Activated CD4-positive, CD25-positive, alpha-beta regulatory T cell treated with anti-CD3 and anti-CD28 coated beads, Interleukin-2, amount 50 U/mL, for 24 hours (primary cell): ENCODE measurements at regions not wholly inside any gene's neighbourhood (a gene's known extent, or its start where the extent isn't known, plus 50 kb on each side); places are given as distances from the start of the nearest gene placed in this dataset.
"Not testable (repeated sequence)": the region's sequence is repeated elsewhere in the genome, so short reads cannot be mapped to it uniquely, and the experiment has no call there.

Source experiments
- ATAC-seq, 2 donors: fragments of 150-1000 bp; cut with Tn5 transposase; one replicate each; pipeline ENCODE4 v1.10.0; 2021; ENCODE audit warnings: mild to moderate bottlenecking in 1 of 2, moderate library complexity in 1 of 2

GRCh38 chr6:8361259-8361658 is 74.1 kb downstream of the SLC35B3 start:
- no peak for ATAC-seq

GRCh38 chr6:8352966-8353340 is 82.4 kb downstream of the SLC35B3 start:
- ATAC-seq, result no peak

- no peak for ATAC-seq
Measured at GRCh38 chr6:8352335-8352965, 82.9 kb downstream of the SLC35B3 start.

GRCh38 chr6:8343600-8343999 is 91.7 kb downstream of the SLC35B3 start:
- ATAC-seq, result no peak

DNA sequence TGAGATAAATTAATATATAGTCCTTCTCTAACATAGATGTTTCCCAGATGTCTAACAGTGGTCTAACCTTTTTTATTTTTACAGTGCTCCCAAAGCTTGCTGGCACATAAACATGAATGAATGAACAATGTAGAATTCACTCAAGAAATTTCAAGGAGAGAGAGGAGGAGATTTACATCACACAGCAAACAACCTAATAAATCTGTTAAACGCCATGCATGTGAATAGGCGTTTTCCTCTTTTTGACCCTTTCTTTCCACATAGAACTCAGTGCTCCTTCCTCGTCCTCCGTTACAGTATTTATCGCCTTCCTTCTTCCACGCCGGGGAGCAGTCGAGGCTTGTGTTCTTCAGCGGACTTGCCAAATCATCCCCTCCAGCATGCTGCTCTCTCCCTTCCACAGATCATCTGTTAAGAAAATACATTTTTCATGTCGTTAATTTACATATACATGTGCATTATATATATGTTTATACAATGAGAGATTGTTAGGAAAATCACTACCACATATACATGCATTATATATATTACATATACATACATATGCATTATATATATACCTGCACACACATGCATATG is 93.0 kb downstream of the SLC35B3 start:
- ATAC-seq, result no peak

DNA sequence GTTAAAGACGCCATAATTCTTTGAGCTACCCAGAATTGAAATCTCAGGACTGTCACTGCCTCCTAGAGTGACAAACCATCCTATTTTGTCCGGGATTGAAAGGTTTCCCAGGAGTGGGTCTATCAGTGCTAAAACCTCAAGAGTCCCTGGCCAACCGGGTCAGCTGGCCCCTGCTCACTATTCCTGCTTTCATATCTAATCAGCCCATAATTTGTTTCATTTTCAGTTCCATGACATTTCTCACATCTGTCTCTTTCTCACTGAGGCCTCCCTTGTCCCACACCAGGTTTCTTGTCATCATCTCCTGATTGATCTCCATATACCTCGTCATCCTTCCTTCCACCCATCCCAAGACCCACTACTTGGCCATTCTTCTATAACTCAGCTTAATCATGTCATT is 98.2 kb downstream of the SLC35B3 start:
- no peak for ATAC-seq

GRCh38 chr6:8336406-8337057 is 98.8 kb downstream of the SLC35B3 start:
- ATAC-seq, result no peak

GRCh38 chr6:8335896-8336295 is 99.4 kb downstream of the SLC35B3 start:
- no peak for ATAC-seq

- no peak for ATAC-seq
Measured at GRCh38 chr6:8335381-8335780, 100.0 kb downstream of the SLC35B3 start.

GRCh38 chr6:8334113-8334512 is 101.2 kb downstream of the SLC35B3 start:
- ATAC-seq, result no peak

DNA sequence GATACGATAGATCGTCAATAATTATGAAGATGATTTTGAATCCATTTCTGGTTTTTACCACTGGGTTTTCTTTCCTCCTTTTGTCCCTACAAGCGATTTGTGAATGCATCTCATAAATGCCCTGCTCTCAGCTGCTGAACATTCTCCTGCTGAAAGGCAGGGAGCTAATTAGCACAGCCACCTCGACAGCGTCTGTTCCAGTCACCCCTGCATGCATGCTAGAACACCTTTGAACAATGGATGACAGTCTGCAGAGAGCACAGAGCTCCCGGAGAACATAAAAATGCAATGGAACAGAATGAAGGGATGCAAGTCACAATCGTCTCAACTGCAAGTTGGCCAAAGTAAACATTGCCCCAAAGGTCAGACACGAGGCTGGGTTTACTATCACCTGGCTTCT is 105.8 kb downstream of the SLC35B3 start:
- no peak for ATAC-seq

GRCh38 chr6:8325743-8326142 is 109.6 kb downstream of the SLC35B3 start:
- no peak for ATAC-seq

DNA sequence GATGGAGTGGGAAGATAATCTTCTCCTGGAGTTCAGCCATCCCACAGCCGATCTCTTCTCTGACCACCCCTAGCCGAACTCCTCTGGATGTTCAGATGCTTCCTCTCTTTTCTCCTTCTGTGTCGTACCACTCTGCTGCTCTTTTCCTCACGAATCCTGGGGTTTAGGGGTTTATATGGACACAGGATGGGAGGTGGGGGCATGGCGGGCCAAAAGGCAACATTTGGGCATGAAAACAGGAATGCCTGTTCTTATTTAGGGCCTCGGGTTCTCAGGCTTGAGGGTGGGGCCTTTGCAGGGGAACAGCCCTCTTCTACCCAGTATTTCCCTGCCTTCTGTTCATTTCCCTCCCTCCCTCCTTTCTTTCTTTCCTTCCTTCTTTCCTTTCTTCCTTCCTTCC is 112.7 kb downstream of the SLC35B3 start:
- no peak for ATAC-seq

DNA sequence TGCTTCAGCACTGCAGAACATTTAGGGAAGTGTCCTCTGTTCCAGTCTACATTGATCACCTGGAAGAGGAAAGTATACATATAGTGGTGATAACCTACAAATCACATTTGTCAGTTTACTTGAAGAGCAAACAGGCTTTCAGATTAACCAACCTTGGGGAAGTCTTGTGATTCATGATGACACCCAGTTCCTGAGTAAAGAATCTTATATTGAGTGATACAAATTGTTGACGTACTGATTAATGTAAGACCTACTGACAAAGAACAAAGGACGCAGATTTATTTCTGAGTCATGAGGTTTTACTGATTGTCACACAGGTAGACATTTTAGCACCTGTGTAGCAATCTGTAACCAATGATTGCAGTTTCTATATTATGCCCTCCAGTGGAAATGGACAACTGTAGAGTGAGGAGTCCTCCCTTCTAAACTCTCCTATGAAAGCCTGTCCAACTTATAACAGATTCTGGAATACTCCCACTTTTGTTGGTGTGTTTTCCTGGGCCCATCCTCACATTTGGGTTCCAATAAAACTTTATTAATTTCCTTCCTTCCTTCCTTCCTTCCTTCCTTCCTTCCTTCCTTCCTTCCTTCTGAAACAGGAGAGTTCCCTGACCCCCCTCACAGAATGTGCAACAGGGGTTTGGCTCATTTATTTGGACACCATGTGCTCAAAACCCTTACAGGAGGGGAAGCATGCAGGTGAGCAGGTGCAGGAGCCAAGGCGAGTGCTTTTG is 113.5 kb downstream of the SLC35B3 start:
- ATAC-seq, result no peak

DNA sequence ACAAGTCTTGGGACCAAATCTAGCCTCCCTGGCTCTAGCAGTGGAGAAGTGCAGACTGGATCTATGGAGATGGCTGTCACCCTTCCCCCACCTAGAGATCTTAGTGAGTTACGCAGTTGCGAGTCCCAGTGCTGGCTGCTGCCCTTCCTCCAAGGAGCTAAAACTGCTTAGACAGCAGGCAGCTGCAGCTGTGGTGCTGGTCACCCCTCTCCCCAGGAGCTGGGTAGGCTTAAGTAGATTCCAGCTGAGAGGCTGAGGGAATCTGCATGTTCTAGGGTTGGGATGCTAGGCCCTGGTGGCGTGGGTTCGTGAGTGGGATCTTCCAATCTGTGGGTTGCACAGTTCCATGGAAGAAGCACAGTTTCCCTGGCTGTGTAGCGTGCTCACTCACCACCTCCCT is 120.2 kb downstream of the SLC35B3 start:
- no peak for ATAC-seq

- no peak for ATAC-seq
Measured at GRCh38 chr6:8301502-8301901, 133.8 kb downstream of the SLC35B3 start.

DNA sequence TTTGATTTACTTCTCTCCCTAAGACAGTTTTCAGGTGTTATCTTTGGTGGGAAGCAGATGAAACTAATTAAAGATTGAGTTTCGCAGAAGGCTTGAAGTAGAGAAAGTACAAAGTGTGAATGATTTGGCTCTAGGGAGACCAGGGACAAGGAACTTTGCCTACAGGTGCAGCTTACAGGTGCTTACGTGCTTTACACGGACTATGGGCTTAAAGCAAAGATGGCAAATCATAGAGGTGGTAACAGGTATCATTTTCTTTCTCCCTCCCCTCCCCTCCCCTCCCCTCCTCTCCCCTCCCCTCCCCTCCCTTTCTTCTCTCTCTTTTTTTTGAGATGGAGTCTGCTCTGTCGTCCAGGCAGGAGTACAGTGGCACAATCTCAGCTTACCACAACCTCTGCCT is 136.3 kb downstream of the SLC35B3 start:
- ATAC-seq, result no peak

- ATAC-seq, result not testable (repeated sequence)
Measured at GRCh38 chr6:8282946-8283345, 152.4 kb downstream of the SLC35B3 start.

- no peak for ATAC-seq
Measured at GRCh38 chr6:8282380-8282779, 153.0 kb downstream of the SLC35B3 start.

DNA sequence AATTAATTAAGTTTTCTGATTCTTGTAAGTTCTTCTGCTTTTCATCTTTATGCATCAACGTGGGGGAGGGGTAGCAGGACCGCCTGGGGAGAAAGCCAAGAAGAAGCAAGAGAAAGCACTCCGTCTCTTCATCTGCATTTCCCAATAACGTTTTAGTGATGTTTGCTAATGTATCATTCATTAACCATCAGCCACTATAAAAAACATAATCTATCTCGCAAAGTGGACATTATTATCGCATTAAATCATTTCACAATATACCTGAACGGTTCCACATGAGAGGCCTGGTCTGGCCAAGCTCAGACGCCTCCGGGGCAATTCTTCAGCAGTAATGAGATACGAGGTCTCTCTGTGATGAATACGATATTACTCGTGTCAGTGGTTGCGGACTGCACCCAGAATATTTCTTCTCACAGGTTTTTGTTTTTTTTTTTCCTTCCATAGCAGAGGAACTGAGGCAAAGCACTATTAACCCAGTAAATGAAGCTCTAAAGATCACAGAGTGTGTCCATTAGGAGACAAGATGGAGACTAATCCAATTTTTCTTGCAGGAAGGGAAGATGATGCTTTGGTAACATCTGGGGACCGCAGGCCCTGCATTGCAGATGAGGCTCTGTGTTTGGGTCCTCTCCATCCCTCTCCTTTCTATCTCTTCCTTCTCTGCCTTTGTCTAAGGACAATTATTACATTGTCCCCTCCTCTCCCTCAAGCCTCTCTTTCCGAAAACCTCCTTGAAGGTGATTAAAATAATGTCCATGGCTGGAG is 156.1 kb downstream of the SLC35B3 start:
- ATAC-seq, result no peak

- ATAC-seq, result no peak
Measured at GRCh38 chr6:8278562-8278961, 156.8 kb downstream of the SLC35B3 start.

- ATAC-seq, result no peak
Measured at GRCh38 chr6:8277769-8278168, 157.6 kb downstream of the SLC35B3 start.

- no peak for ATAC-seq
Measured at GRCh38 chr6:8276148-8276547, 159.2 kb downstream of the SLC35B3 start.
